Brain microvascular endothelial cell (primary cell): ENCODE measurements at regions not wholly inside any gene's neighbourhood (a gene's known extent, or its start where the extent isn't known, plus 50 kb on each side); places are given as distances from the start of the nearest gene placed in this dataset.

Source experiments
- DNase-seq: peaks from one replicate; pipeline ENCODE4 v3.0.0-alpha.2; 2020
- H3K27ac ChIP-seq: fragments of 250-450 bp; sonication (Bioruptor Pico); 2 replicates; pipeline ENCODE4 v1.5.1; 2020; ENCODE audit warnings: mild to moderate bottlenecking, moderate library complexity
- H3K27me3 ChIP-seq: fragments of 250-450 bp; sonication (Bioruptor Pico); replicated peaks from 2 replicates; pipeline ENCODE4 v1.5.1; 2020; ENCODE audit warnings: mild to moderate bottlenecking
- H3K36me3 ChIP-seq: fragments of 250-450 bp; sonication (Bioruptor Pico); replicated peaks from 2 replicates; pipeline ENCODE4 v1.5.1; 2020; ENCODE audit warnings: mild to moderate bottlenecking
- H3K4me3 ChIP-seq: 2 replicates; pipeline ENCODE4 v1.5.1; 2011; ENCODE audit warnings: low read depth, mild to moderate bottlenecking, control low read depth, low read length, moderate library complexity
- in situ Hi-C: cut with HindIII; loops from 2 replicates; pipeline ENCODE4 v1.10.0; 2017; ENCODE audit warnings: low sequenced_read_pairs, low pct_ligation_motif_present
- TF ChIP-seq, protein P1 (sequence below): IDR thresholded peaks from 2 replicates; pipeline ENCODE4 v1.5.1; 2011; ENCODE audit warnings: low read depth, mild to moderate bottlenecking, moderate library complexity, low read length, control low read depth, inconsistent platforms; ENCODE audit errors: missing control alignments

GRCh38 chr6:122141246-122141645 is 258.2 kb upstream of the HSF2 start:
- in situ Hi-C loops, result no loop called here

GRCh38 chr6:122143813-122144601 is 255.4 kb upstream of the HSF2 start:
- TF ChIP-seq, protein P1, sequence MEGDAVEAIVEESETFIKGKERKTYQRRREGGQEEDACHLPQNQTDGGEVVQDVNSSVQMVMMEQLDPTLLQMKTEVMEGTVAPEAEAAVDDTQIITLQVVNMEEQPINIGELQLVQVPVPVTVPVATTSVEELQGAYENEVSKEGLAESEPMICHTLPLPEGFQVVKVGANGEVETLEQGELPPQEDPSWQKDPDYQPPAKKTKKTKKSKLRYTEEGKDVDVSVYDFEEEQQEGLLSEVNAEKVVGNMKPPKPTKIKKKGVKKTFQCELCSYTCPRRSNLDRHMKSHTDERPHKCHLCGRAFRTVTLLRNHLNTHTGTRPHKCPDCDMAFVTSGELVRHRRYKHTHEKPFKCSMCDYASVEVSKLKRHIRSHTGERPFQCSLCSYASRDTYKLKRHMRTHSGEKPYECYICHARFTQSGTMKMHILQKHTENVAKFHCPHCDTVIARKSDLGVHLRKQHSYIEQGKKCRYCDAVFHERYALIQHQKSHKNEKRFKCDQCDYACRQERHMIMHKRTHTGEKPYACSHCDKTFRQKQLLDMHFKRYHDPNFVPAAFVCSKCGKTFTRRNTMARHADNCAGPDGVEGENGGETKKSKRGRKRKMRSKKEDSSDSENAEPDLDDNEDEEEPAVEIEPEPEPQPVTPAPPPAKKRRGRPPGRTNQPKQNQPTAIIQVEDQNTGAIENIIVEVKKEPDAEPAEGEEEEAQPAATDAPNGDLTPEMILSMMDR, result no peak
- DNase-seq, result no peak
- Histone ChIP-seq H3K27me3 (no peaks in the 10 kb centered on the region), H3K4me3 (no peak overlapping the region), H3K36me3 (no peaks in the 10 kb centered on the region), H3K27ac (no peak overlapping the region)
- in situ Hi-C loops, result no loop called here

More at GRCh38 chr6:122141246-122141645, 258.2 kb upstream of the HSF2 start:
- DNase-seq, result no peak
- no peaks in the 10 kb centered on the region for H3K27me3 ChIP-seq
- TF ChIP-seq, protein P1, result no peak
- no peaks in the 10 kb centered on the region for H3K36me3 ChIP-seq
- H3K4me3 ChIP-seq, result no peak overlapping the region
- H3K27ac ChIP-seq, result no peak overlapping the region

- in situ Hi-C loops, result no loop called here
- Histone ChIP-seq H3K27ac (no peak overlapping the region), H3K36me3 (no peaks in the 10 kb centered on the region), H3K27me3 (no peaks in the 10 kb centered on the region), H3K4me3 (no peak overlapping the region)
- no peak for DNase-seq
- TF ChIP-seq, protein P1, result no peak
Observed at GRCh38 chr6:122145246-122145645, 254.2 kb upstream of the HSF2 start.

DNA sequence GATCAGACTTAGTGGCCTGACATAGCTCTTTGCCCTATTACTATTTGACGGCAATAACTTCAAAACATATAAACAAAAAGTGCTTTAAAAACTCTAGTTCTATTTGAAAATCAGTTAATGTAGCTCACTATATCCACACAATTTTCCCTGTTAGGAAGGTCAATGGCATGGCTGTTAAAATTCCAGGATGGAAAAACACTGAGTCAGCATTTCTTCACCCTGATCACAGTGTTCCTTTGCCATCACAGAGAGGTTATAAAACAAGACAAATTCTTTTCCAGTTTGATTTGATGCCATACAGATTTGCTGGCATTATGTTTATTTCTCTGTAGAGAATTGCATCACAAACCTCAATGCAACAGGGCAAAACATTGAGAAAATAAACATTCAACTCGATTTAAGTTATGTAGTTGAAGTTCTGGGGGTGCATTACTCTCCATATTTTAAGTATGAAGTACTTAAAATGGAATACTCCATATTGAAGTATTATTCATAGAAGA is 253.7 kb upstream of the HSF2 start:
- no peaks in the 10 kb centered on the region for H3K27me3 ChIP-seq
- in situ Hi-C loops, result no loop called here
- TF ChIP-seq, protein P1, result no peak
- no peak for DNase-seq
- no peak overlapping the region for H3K27ac ChIP-seq
- H3K36me3 ChIP-seq, result no peaks in the 10 kb centered on the region
- H3K4me3 ChIP-seq, result no peak overlapping the region

GRCh38 chr6:122147291-122147690 is 252.2 kb upstream of the HSF2 start:
- TF ChIP-seq, protein P1, result no peak
- DNase-seq, result no peak
- H3K4me3 ChIP-seq, result no peak overlapping the region
- no peak overlapping the region for H3K27ac ChIP-seq
- in situ Hi-C loops, result no loop called here
- no peaks in the 10 kb centered on the region for H3K36me3 ChIP-seq
- no peaks in the 10 kb centered on the region for H3K27me3 ChIP-seq
